ENCODE measurements at regions not wholly inside any gene's neighbourhood (a gene's known extent, or its start where the extent isn't known, plus 50 kb on each side); places are given as distances from the start of the nearest gene placed in this dataset.

GRCh38 chr4:38560768-38561558 lies 103.0 kb upstream of the KLF3 start:
- no peak for DNase-seq (ENCODE audit: low spot score)

GRCh38 chr4:38562751-38563198 lies 101.2 kb upstream of the KLF3 start:
- DNase-seq (ENCODE audit: low spot score) = peak; percentile 32

GRCh38 chr4:38563707-38564495 lies 100.1 kb upstream of the KLF3 start:
- DNase-seq (ENCODE audit: low spot score) = no peak

GRCh38 chr4:38565271-38566199 lies 98.5 kb upstream of the KLF3 start:
- no peak for DNase-seq (ENCODE audit: low spot score)

GRCh38 chr4:38566806-38567398 lies 97.1 kb upstream of the KLF3 start:
- DNase-seq (ENCODE audit: low spot score) = no peak

- no peak for DNase-seq (ENCODE audit: low spot score)
Measured at GRCh38 chr4:38567457-38567856, 96.5 kb upstream of the KLF3 start.

GRCh38 chr4:38568768-38569167 lies 95.2 kb upstream of the KLF3 start:
- DNase-seq (ENCODE audit: low spot score) = no peak

- DNase-seq (ENCODE audit: low spot score) = no peak
Measured at GRCh38 chr4:38570647-38571276, 93.2 kb upstream of the KLF3 start.

GRCh38 chr4:38572793-38573192 lies 91.2 kb upstream of the KLF3 start:
- no peak for DNase-seq (ENCODE audit: low spot score)

- DNase-seq (ENCODE audit: low spot score) = no peak
Measured at GRCh38 chr4:38574559-38575333, 89.3 kb upstream of the KLF3 start.

GRCh38 chr4:38576767-38577166 lies 87.2 kb upstream of the KLF3 start:
- DNase-seq (ENCODE audit: low spot score) = no peak

- DNase-seq (ENCODE audit: low spot score) = no peak
Measured at GRCh38 chr4:38577462-38577861, 86.5 kb upstream of the KLF3 start.

- no peak for DNase-seq (ENCODE audit: low spot score)
Measured at GRCh38 chr4:38581426-38582106, 82.4 kb upstream of the KLF3 start.

GRCh38 chr4:38582445-38582844 lies 81.6 kb upstream of the KLF3 start:
- no peak for DNase-seq (ENCODE audit: low spot score)

- no peak for DNase-seq (ENCODE audit: low spot score)
Measured at GRCh38 chr4:38582889-38583470, 81.0 kb upstream of the KLF3 start.

- no peak for DNase-seq (ENCODE audit: low spot score)
Measured at GRCh38 chr4:38585871-38586270, 78.1 kb upstream of the KLF3 start.

GRCh38 chr4:38587106-38587505 lies 76.9 kb upstream of the KLF3 start:
- DNase-seq (ENCODE audit: low spot score) = no peak

GRCh38 chr4:38590046-38590445 lies 74.0 kb upstream of the KLF3 start:
- DNase-seq (ENCODE audit: low spot score) = no peak

GRCh38 chr4:38591617-38592337 lies 72.2 kb upstream of the KLF3 start:
- no peak for DNase-seq (ENCODE audit: low spot score)
